GM23338 (cell line): ENCODE measurements at regions not wholly inside any gene's neighbourhood (a gene's known extent, or its start where the extent isn't known, plus 50 kb on each side); places are given as distances from the start of the nearest gene placed in this dataset.

Source experiments
- CREB1 ChIP-seq: fragments of 250-450 bp; sonication (Bioruptor Pico); IDR thresholded peaks from 2 replicates; pipeline ENCODE4 v1.5.0; 2020; ENCODE audit warnings: low read depth, mild to moderate bottlenecking, moderate library complexity
- CTCF ChIP-seq, 2 experiments: fragments of 200-600 bp in 1 of 2; sonication (generic) in 1 of 2; conservative IDR thresholded peaks; 2 replicates each; pipeline versions ENCODE4 v1.5.1 to v1.6.1; 2016 to 2017; ENCODE audit warnings: antibody characterized with exemption in 2 of 2, low read depth in 2 of 2, mild to moderate bottlenecking in 2 of 2, moderate library complexity in 1 of 2
- ETS1 ChIP-seq: IDR thresholded peaks from 2 replicates; pipeline ENCODE4 v1.6.1; 2016; ENCODE audit warnings: antibody characterized with exemption
- EZH2 ChIP-seq: fragments of 200-600 bp; sonication (generic); IDR thresholded peaks from one replicate; pipeline ENCODE4 v1.8.0; 2017; ENCODE audit warnings: antibody characterized with exemption, mild to moderate bottlenecking, low read depth; ENCODE audit not compliant: unreplicated experiment
- EZH2phosphoT487 ChIP-seq: fragments of 200-600 bp; sonication (generic); IDR thresholded peaks from one replicate; pipeline ENCODE4 v1.8.1; 2018; ENCODE audit warnings: antibody characterized with exemption; ENCODE audit not compliant: unreplicated experiment
- JUNB ChIP-seq: IDR thresholded peaks from one replicate; pipeline ENCODE4 v1.6.1; 2016; ENCODE audit warnings: antibody characterized with exemption; ENCODE audit not compliant: unreplicated experiment
- NANOG ChIP-seq: IDR thresholded peaks from 2 replicates; pipeline ENCODE4 v1.6.1; 2016; ENCODE audit warnings: antibody characterized with exemption, borderline replicate concordance
- POLR2AphosphoS5 ChIP-seq: IDR thresholded peaks from 2 replicates; pipeline ENCODE4 v1.6.1; 2016; ENCODE audit warnings: antibody characterized with exemption, low read depth
- REST ChIP-seq: IDR thresholded peaks from one replicate; pipeline ENCODE4 v1.6.1; 2018; ENCODE audit warnings: antibody characterized with exemption; ENCODE audit not compliant: unreplicated experiment
- STAT1 ChIP-seq: IDR thresholded peaks from one replicate; pipeline ENCODE4 v1.6.1; 2016; ENCODE audit warnings: antibody characterized with exemption; ENCODE audit not compliant: unreplicated experiment
- ZNF331 ChIP-seq: fragments of 250-450 bp; sonication (Bioruptor Pico); IDR thresholded peaks from 2 replicates; pipeline ENCODE4 v1.5.0; 2020; ENCODE audit warnings: low read depth, mild to moderate bottlenecking, moderate library complexity
- ZNF462 ChIP-seq: fragments of 250-450 bp; sonication (Bioruptor Pico); IDR thresholded peaks from 2 replicates; pipeline ENCODE4 v1.5.0; 2020; ENCODE audit warnings: mild to moderate bottlenecking, moderate library complexity

GRCh38 chr12:54736549-54736948, 88.4 kb upstream of the DCD start:
- TF ChIP-seq CTCF (conservative IDR thresholded peaks at IDR 0.05; ENCODE audit: low read depth in 2 of 2) (no peak), EZH2phosphoT487 (no peak), POLR2AphosphoS5 (no peak), REST (no peak), EZH2 (no peak), ETS1 (no peak), ZNF331 (no peak), CREB1 (CRISPR knock-in tag) (no peak), JUNB (no peak), STAT1 (no peak), ZNF462 (no peak), NANOG (no peak)
